Astrocyte of the spinal cord (primary cell): ENCODE measurements at regions not wholly inside any gene's neighbourhood (a gene's known extent, or its start where the extent isn't known, plus 50 kb on each side); places are given as distances from the start of the nearest gene placed in this dataset.

ENCODE experiments used
- DNase-seq: peaks from one replicate; pipeline ENCODE4 v3.0.0; 2011; ENCODE audit warnings: low read depth, low spot score
- H3K4me3 ChIP-seq: 2 replicates; pipeline ENCODE4 v1.5.1; 2011; ENCODE audit warnings: low read depth, mild to moderate bottlenecking, low read length, moderate library complexity
- CTCF ChIP-seq: IDR thresholded peaks from 2 replicates; pipeline ENCODE4 v1.5.1; 2012; ENCODE audit warnings: low read depth, mild to moderate bottlenecking, low read length, inconsistent platforms
- in situ Hi-C: cut with HindIII; loops from 2 replicates; pipeline ENCODE4 v1.10.0; 2017; ENCODE audit warnings: low sequenced_read_pairs

DNA sequence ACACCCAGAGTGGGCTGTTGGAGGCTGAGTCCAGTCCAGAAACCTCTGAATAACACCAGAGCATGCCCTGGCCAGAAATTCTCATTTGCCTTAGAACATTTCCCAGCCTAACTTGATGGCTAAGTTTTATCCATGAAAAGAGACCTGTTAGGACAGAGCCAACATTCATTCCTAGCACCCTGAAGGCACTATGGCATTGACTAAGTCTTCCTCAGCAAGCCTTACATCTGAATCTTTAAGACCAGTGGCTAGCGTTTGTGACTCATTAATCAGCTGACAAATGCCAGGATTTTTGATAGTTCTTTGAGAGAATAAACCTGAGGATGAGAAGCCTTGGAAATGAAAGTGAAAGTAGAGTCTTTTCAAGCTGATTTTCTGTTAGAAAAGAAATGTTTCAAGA, 1087.1 kb upstream of the ALCAM start:
- peak; percentile 76 for DNase-seq
- TF ChIP-seq CTCF = no peak
- in situ Hi-C loops = no loop called here
- H3K4me3 ChIP-seq = no peak overlapping the region

DNA sequence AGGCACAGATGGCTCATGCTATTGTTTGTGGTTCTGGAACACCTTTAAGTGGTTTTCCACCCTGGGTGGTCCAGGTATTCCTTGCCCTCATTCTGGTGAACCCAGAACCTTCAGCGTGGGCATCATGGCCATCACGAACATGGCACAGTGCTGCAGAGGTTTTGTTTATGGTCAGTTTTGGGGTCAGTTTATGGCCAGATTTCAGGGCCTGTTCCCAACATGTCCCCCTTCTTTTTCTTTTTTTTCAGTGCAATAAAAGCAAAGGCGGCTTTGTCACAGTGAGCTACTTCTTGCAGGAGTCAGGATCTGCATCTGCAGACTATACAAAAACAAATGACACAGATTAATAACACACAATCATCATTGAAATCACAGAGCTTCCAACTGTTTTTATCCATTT, 1085.0 kb upstream of the ALCAM start:
- no peak overlapping the region for H3K4me3 ChIP-seq
- no peak for DNase-seq
- in situ Hi-C loops = no loop called here
- no peak for TF ChIP-seq CTCF

GRCh38 chr3:104286645-104287044, 1080.1 kb upstream of the ALCAM start:
- no peak for DNase-seq
- TF ChIP-seq CTCF = no peak
- no peak overlapping the region for H3K4me3 ChIP-seq
- in situ Hi-C loops = no loop called here

DNA sequence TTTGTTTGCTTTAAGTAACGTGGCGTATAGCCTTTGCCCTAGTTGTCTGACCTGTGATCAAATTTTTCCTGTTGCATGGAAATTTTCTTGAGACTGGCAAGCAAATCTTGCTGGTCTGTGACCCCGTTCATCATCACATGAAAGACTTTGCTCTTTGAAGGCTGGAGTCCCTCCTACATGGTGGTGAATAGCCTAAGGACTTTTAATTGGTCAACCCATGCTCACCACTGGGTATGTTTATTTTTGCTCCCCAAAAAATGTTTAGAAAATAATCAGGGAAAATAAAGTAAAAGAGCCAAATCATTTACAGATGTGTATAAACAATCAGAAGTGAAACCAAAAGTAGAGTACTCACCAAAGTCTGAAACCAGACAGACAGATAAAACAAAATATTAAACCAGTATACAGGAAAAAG, 1075.3 kb upstream of the ALCAM start:
- in situ Hi-C loops = no loop called here
- H3K4me3 ChIP-seq = peak overlapping the region; percentile 4
- peak; percentile 52 for DNase-seq
- no peak for TF ChIP-seq CTCF

- in situ Hi-C loops = no loop called here
- peak; percentile 62 for DNase-seq
- TF ChIP-seq CTCF = no peak
- H3K4me3 ChIP-seq = peak overlapping the region; percentile 4
These were observed 1074.8 kb upstream of the ALCAM start for GRCh38 chr3:104291878-104292277.

- TF ChIP-seq CTCF = no peak
- no peak overlapping the region for H3K4me3 ChIP-seq
- DNase-seq = no peak
- in situ Hi-C loops = no loop called here
These were observed 1069.1 kb upstream of the ALCAM start for GRCh38 chr3:104297617-104298016.

GRCh38 chr3:104298662-104299061, 1068.0 kb upstream of the ALCAM start:
- no peak for DNase-seq
- H3K4me3 ChIP-seq = no peak overlapping the region
- in situ Hi-C loops = no loop called here
- no peak for TF ChIP-seq CTCF
